ENCODE measurements at regions not wholly inside any gene's neighbourhood (a gene's known extent, or its start where the extent isn't known, plus 50 kb on each side); places are given as distances from the start of the nearest gene placed in this dataset.

- no peaks in the 10 kb centered on the region for H3K4me1 ChIP-seq (ENCODE audit: control insufficient read depth in 1 of 2, insufficient read depth in 1 of 2, low read depth in 1 of 2, low read length in 1 of 2)
- no peaks in the 10 kb centered on the region for H3K9me3 ChIP-seq
- TF ChIP-seq, protein P1, sequence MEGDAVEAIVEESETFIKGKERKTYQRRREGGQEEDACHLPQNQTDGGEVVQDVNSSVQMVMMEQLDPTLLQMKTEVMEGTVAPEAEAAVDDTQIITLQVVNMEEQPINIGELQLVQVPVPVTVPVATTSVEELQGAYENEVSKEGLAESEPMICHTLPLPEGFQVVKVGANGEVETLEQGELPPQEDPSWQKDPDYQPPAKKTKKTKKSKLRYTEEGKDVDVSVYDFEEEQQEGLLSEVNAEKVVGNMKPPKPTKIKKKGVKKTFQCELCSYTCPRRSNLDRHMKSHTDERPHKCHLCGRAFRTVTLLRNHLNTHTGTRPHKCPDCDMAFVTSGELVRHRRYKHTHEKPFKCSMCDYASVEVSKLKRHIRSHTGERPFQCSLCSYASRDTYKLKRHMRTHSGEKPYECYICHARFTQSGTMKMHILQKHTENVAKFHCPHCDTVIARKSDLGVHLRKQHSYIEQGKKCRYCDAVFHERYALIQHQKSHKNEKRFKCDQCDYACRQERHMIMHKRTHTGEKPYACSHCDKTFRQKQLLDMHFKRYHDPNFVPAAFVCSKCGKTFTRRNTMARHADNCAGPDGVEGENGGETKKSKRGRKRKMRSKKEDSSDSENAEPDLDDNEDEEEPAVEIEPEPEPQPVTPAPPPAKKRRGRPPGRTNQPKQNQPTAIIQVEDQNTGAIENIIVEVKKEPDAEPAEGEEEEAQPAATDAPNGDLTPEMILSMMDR (IDR thresholded peaks at IDR 0.05), result no peak
- no peak overlapping the region for H3K27ac ChIP-seq
- no peak overlapping the region for H3K4me3 ChIP-seq (ENCODE audit: low read depth in 1 of 2, low read length in 1 of 2)
- H3K36me3 ChIP-seq, result no peaks in the 10 kb centered on the region
- H3K27me3 ChIP-seq, result no peaks in the 10 kb centered on the region
Observed at GRCh38 chr15:97406841-97407240, 553.7 kb upstream of the ARRDC4 start.

- H3K9me3 ChIP-seq, result no peaks in the 10 kb centered on the region
- no peaks in the 10 kb centered on the region for H3K27me3 ChIP-seq
- TF ChIP-seq, protein P1 (IDR thresholded peaks at IDR 0.05), result no peak
- no peak overlapping the region for H3K4me3 ChIP-seq (ENCODE audit: low read depth in 1 of 2, low read length in 1 of 2)
- H3K36me3 ChIP-seq, result no peaks in the 10 kb centered on the region
- no peaks in the 10 kb centered on the region for H3K4me1 ChIP-seq (ENCODE audit: control insufficient read depth in 1 of 2, insufficient read depth in 1 of 2, low read depth in 1 of 2, low read length in 1 of 2)
- no peak overlapping the region for H3K27ac ChIP-seq
Observed at GRCh38 chr15:97410897-97411575, 549.5 kb upstream of the ARRDC4 start.

DNA sequence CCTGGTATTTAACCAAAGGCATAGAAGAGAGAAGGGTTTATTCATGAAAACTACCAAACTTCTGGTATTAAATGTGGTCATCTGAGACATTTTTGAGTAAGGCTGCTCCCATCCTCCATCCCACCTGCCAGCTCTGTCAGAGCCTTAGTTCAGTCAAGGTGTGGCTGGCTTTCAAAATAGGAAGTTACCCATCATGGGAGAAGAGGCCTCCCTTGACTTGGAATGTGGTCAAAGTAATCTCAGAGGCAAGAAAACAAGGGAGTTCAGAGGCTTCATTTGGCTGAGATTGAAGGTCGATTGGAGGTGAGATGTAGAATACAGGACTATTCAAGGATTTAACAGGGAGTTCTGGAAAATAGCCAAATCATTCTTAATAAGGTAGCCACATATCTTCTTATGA lies 540.4 kb upstream of the ARRDC4 start:
- TF ChIP-seq, protein P1 (IDR thresholded peaks at IDR 0.05), result no peak
- no peaks in the 10 kb centered on the region for H3K4me1 ChIP-seq (ENCODE audit: control insufficient read depth in 1 of 2, insufficient read depth in 1 of 2, low read depth in 1 of 2, low read length in 1 of 2)
- H3K36me3 ChIP-seq, result no peaks in the 10 kb centered on the region
- no peak overlapping the region for H3K4me3 ChIP-seq (ENCODE audit: low read depth in 1 of 2, low read length in 1 of 2)
- no peaks in the 10 kb centered on the region for H3K27me3 ChIP-seq
- H3K27ac ChIP-seq, result no peak overlapping the region
- H3K9me3 ChIP-seq, result no peaks in the 10 kb centered on the region

DNA sequence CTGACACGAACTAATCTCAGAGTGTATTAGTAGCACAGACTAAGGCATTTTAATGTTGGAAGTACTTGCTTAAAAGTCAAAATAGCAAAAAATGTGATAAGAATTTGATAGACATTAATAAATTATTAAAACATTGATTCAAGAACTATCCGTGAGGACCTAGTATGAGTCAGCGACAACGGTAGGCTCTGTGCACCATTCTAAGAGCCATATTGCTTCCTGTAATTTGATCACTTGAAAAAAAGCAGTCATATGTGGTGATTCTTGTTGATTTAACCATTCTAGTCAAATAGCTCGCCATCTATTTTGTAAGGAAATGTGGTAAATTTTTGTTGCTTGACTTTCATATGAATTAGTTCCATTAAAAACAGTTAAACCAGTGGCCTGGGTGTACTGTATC lies 534.9 kb upstream of the ARRDC4 start:
- Histone ChIP-seq H3K27me3 (no peaks in the 10 kb centered on the region), H3K4me3 (ENCODE audit: low read depth in 1 of 2, low read length in 1 of 2) (no peak overlapping the region), H3K9me3 (no peaks in the 10 kb centered on the region), H3K27ac (no peak overlapping the region), H3K36me3 (no peaks in the 10 kb centered on the region), H3K4me1 (ENCODE audit: control insufficient read depth in 1 of 2, insufficient read depth in 1 of 2, low read depth in 1 of 2, low read length in 1 of 2) (no peaks in the 10 kb centered on the region)
- TF ChIP-seq, protein P1 (IDR thresholded peaks at IDR 0.05), result no peak

DNA sequence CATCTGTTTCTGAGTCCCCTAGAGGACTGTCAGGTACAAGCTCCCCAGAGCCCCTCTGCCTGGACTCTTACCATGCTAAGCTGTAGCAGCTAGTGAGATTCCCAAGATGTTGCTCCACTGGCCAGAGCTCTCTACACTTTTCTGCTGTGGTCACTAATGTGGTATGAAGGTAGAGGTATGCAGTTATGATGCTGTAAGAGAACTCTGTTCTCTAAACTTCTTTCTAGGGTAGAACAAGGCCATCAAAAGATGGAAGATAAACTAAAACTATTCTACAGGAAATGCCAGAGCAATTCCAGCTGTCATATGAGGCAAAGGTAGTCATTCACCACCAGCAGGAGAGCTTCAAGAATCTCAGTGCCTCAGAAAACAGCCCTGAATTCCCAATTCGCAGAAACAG lies 517.4 kb upstream of the ARRDC4 start:
- no peaks in the 10 kb centered on the region for H3K4me1 ChIP-seq (ENCODE audit: control insufficient read depth in 1 of 2, insufficient read depth in 1 of 2, low read depth in 1 of 2, low read length in 1 of 2)
- H3K27me3 ChIP-seq, result no peaks in the 10 kb centered on the region
- TF ChIP-seq, protein P1 (IDR thresholded peaks at IDR 0.05), result no peak
- no peak overlapping the region for H3K4me3 ChIP-seq (ENCODE audit: low read depth in 1 of 2, low read length in 1 of 2)
- H3K9me3 ChIP-seq, result no peaks in the 10 kb centered on the region
- no peak overlapping the region for H3K27ac ChIP-seq
- H3K36me3 ChIP-seq, result no peaks in the 10 kb centered on the region
